ENCODE measurements at regions not wholly inside any gene's neighbourhood (a gene's known extent, or its start where the extent isn't known, plus 50 kb on each side); places are given as distances from the start of the nearest gene placed in this dataset.

GRCh38 chr21:19130379-19131028 lies 726.9 kb upstream of the TMPRSS15 start:
- TF ChIP-seq CTCF (IDR thresholded peaks at IDR 0.05; ENCODE audit: low read length) (no peak), EZH2 (optimal IDR thresholded peaks at IDR 0.05; ENCODE audit: low read depth, low read length) (no peak), EZH2phosphoT487 (IDR thresholded peaks at IDR 0.05; ENCODE audit: low read length) (no peak)

Measured in MM.1S (cell line).